NOMO-1 (cell line): ENCODE measurements at regions not wholly inside any gene's neighbourhood (a gene's known extent, or its start where the extent isn't known, plus 50 kb on each side); places are given as distances from the start of the nearest gene placed in this dataset.
"Not testable (repeated sequence)": the region's sequence is repeated elsewhere in the genome, so short reads cannot be mapped to it uniquely, and the experiment has no call there.

Experiments used
- DNase-seq, 2 experiments: peaks; one replicate each; lab custom pipeline; 2025; ENCODE audit not compliant: unreplicated experiment in 2 of 2; lab: John Stamatoyannopoulos, UW

DNA sequence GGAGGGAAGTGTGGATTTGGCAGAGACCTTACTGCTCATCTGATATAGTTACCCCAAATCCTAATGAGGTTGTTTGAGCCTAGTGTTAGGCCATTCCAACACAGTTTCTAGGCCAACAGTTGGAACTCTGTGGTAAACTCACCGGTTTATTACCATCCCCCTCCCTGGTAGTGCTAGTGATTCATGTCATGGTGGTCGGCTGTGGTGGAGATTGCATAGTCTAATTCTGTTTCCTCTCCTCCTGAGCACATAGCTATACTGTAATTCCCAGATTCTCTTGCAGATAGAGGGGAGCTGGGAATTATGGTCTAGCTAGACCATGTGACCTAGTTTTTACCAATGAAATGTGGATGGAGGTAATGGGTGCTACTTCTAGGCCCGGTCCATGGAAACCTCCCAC is 123.7 kb upstream of the KIF26B start:
- DNase-seq, result no peak

DNA sequence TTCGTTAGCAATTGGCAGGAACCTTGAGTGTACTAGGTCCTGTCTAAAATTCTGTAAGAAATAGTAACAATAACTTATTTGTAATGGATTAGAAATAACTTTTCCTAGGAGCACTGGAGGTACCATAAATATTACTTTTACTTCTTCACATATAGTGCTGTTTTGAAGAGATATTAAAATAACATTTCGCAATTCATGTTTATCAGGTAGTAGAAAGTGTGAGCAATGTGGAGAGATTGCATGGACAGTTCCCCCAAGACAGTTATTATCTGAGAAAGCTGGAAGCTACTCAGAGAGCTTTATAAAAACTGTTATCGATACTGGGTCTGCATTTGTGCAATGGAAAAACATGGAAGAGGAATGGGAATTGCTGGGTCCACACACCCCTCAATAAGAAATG is 128.5 kb upstream of the KIF26B start:
- no peak for DNase-seq

DNA sequence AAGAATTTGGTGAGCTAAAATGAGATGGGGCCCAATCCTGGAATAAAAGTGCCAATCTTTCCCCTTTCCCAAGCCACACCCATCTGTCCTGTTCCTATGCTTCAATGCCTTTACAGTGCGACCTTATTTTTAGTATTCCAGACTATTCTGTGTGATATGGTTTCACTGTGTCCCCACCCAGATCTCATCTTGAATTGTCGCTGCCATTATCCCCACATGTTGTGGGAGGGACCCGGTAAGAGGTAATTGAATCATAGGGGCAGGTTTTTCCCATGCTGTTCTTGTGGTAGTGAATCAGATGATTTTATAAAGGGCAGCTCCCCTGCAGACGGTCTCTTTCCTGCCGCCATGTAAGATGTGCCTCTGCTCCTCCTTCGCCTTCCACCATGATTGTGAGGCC is 129.3 kb upstream of the KIF26B start:
- DNase-seq, result no peak

DNA sequence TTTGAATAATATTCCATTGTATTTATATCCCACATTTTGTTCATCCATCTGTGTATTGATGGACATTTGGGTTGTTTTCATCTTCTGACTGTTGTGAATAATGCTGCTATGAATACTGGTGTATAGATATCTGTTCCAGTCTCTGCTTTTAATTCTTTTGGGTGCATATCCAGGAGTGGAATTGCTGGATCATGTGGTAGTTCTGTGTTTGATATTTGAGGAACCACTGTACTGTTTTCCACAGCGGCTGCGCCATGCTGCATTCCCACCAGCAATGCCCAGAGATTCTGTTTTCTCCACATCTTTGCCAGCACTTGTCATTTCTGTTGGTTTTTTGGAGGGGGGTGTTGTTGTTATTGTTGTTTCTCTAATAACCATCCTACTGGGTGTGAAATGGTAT is 131.6 kb upstream of the KIF26B start:
- DNase-seq, result no peak

DNA sequence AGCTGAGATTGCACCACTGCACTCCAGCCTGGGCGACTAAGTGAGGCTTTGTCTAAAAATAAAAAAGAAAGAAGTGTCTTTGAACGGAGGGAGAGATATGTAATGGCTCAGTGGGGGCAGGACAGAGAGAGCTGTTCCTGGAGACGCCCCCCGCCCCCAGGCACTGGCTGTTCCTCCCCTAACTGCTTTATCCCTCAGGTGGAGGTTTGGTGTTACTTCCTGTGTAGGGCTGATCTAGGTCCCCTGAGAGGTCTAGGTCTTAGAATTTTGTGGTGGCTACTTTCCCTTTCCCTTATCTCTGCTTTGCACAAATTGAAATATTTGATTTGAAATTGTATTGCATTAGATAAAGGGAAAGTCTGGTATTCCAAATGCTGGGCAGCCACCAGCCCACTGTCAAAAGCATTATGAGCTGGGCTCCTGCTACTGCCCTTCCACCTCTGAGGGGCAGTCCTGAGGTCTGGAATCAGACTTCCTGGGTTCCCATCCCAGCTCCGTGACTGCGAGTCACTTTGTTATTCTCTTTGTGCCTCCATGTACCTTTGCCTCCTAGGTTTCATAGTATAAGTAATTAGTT is 134.8 kb upstream of the KIF26B start:
- DNase-seq, result no peak

DNA sequence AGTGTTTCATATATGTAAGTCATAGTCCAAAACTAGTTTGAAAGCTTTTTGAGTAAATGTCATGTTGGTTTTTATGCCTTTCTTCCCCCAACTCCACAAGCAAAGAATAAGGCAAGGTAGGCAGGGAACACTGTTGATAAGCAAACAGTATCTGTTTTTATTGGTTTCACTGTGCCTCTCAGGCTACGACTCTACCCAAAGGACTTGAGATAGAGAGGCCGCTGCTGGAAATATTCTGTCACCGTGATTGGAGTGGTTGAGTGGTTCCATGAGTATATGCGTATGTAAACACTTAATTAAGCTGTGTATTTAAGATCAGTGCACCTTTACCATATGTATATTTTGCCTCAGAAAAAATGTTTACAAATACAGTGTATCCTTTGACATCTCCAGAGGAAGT is 138.1 kb upstream of the KIF26B start:
- no peak for DNase-seq

DNA sequence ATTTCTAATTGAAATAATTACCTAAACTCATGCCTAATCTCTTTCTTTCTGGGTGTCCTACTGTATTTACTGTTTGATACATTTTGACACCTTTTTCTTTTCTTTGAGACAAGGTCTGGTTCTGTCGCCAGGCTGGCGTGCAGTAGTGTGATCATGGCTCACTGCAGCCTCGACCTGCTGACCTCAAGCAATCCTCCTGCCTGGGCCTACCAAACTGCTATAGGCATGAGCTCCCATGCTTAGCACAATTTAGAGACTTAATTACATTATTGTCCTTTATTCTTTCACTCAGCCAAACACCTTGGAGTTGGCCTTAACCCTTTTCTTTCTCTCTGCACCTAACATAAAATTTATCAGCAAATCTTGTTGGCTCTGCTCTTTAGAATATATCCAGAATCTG is 139.8 kb upstream of the KIF26B start:
- no peak for DNase-seq

DNA sequence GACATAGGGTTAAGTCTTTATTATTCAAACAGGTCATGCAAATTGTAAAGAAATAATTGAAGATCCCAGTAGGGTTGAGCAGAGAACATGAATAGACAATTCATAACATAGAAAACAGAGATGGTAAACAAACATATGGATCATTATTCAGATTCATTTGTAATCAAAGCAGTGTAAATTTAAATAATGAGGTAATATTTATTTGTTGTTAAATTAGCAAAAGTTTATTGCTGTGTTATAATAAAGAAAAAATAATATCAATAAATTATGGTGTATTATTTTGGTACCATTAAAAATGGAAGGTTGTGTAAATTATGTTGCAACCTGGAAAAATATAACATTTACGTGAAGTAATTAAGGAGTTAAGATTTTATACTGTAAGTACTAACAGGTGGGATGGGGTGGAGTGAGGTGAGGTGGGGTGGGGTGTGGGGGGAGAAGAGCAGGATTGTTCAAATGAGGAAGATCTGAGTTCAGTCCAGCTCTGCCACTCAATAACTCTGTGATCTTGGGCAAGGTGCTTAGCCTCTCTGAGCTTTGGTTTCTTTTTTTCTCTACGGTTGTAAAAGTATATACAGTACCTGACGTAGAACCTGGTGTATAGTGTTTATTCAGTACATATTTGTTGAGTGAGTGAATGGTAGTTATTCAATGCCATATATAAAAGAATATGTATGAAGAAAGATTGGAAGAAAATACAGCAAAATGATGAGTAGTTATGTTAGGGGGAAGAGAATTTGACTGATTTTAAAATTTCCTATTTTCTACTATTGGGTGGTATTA is 140.3 kb upstream of the KIF26B start:
- no peak for DNase-seq

DNA sequence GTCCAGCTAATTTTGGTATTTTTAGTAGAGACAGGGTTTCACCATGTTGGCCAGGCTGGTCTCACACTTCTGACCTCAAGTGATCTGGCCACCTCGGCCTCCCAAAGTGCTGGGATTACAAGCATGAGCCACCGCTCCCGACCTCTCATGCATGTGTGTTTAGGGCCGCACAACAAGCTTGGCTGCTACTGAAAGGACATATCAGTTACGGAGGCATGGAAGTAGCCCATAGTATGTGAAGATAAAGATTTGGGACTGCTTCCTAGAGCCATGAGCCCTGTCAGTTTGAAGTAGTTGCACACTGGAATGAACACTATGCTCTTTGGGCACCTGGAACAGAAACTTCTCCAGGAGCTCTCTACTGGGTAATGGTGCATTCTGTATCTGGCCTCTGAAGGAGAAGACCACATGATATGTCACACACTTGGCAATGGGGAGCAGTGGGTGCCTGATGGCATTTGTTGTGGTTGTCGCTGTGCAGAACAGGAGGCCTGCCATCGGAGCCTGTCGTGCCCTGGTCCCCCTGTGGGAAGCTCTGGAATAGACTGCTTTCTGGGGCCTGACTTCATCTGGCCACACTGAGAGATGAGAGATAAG is 144.7 kb upstream of the KIF26B start:
- no peak for DNase-seq

DNA sequence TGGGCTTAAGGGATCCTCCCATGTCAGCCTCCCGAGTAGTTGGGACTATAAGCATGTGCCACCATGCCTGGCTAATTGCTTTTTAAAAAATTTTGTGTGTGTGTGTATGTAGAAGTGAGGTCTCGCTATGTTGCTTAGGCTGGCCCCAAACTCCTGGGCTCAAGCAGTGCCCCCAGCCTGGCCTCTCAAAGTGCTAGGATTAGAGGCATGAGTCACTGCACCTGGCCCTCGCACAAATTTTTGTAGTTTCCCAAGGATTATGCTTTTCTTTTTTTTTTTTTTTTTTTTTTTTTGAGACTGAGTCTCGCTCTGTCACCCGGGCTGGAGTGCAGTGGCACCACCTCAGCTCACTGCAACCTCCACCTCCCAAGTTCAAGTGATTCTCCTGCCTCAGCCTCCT is 144.4 kb upstream of the HNRNPU start:
- DNase-seq, result no peak

DNA sequence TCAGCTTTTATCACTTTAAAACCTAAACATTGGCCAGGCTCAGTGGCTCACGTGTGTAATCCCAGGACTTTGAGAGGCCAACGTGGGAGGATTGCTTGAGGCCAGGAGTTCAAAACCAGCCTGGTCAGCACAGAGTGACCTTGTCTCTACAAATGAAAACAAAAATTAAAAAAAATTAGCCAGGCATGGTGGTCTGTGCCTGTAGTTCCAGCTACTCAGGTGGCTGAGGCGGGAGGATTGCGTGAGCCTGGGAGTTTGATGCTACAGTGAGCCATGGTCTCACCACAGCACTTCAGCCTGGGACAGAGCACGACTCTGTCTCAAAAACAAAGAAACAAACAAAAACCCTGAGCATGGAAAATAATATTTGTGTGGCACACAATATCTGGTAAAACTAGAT is 143.5 kb upstream of the HNRNPU start:
- no peak for DNase-seq

DNA sequence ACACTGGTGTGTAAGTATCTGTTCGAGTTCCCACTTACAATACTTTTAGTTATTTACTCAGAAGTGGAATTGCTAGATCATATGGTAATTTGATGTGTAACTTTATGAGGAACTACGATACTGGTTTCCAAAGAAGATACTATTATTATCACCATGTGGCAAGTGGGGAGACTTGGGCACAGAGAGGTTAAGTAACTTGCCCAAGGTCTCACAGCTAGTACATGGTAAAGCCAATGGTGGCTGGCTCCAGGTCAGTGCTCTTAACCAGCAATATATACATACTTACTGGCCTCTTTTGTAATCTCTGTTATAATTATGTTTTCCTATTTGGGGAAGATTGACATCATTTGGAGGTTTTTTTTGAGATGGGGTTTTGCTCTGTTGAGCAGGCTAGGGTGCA is 138.9 kb upstream of the HNRNPU start:
- DNase-seq, result no peak

DNA sequence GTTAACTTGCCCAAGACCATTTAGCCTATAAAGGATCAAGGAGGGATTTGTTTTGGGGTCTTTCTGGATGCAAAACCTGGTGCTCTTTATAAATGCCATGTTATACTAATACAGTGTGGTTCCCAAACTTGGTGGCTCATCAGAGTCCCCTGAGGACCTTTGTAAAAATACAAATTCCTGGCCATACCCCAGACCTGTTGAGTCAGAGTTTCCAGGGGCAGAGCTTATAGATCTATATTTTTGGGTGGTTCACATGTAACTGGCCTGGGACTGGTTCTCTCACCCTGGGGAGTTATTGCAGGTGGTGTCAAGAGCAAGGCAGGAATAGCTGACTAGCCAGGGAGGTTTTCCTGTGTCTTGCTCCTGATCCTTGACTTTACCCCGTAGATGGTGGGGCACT is 136.9 kb upstream of the HNRNPU start:
- DNase-seq, result no peak

DNA sequence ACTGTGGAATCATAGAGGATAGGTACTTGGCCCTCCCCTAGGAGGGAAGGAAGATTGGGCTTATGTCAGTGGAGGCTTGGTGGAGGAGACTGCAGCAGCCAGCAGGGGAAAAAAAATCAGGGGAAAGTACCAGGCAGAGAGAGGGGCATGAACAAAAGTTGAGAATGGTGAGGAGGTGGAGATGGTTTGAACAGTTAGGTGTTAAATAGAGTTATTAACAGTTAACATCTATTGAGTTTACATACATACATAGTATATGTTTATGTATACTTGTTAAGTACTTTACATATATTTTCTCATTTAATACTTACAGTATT is 136.5 kb upstream of the HNRNPU start:
- no peak for DNase-seq

DNA sequence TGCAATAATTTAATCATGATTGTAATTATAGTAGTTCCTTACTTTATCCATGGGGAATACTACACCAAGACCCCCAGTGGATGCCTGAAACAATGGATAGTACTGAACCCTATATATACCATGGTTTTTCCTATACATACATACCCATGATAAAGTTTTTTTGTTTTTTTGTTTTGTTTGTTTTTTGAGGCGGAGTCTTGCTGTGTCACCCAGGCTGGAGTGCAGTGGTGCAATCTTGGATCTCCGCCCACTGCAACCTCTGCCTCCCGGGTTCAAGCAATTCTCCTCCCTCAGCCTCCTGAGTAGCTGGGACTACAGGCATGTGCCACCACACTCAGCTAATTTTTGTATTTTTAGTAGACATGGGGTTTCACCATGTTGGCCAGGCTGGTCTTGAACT is 135.3 kb upstream of the HNRNPU start:
- not testable (repeated sequence) for DNase-seq

DNA sequence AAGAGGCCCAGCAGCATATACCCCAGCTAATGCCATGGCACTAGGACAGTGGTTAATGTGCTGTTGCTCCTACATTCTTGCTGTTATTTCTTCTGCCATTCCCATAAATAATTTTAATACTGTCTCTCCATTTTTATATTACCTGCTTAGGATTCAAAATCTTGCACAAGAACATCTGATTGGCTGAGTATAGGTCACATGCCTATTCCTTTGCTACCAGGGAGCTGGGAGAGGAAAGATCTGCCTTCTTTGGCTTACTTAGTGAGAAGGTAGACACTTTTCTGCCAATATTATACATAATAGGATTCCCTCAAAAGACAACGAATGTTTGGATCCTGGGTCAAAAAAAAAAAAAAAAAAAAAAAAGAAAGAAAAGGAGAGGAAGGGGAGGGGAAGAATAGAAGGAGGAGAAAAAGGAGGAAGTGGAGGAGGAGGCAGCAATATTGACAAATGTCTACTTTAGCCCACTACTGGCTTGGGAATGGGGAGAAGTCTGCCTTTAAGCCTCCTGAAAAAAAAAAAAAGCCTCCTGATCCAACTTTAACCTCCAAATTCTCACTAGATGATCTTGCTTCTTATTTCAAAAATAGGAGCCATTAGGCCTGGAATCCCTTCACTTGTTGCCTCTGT is 134.5 kb upstream of the HNRNPU start:
- no peak for DNase-seq

DNA sequence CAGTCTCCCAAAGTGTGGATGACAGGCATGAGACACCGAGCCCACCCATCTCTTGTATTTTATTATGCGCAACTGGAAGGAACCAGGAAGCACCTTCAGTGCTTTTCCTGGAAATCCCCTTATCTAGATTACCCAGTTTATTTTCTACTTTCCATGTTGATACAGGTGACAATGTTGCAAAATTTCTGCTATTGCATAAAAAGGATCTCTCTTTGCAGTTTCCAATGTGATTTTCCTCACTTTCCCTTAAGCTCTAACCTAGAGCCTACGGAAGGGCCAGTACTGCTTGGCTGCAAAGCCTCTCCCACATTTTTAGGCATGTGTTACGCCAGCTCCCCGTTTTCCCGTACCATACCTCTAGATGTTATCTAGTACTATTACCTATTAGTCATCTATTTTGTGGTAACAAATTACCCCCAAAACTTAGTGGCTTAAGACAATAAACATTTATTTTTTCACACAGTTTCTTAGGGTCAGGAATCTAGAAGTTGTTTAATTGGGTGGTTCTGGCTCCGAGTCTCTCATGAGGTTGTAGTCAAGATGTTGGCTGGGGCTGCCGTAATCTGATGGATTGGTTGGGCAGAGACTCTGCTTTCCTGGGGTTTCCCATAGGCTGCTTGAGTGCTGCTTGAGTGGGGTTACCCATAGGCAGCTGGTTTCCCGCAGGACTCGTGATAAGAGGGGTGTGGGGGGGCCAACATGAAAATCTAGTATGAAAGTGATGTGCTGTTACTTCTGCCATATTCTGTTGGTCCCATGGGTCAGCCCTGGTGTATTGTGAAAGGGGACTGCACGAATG is 131.5 kb upstream of the HNRNPU start:
- DNase-seq, result no peak

DNA sequence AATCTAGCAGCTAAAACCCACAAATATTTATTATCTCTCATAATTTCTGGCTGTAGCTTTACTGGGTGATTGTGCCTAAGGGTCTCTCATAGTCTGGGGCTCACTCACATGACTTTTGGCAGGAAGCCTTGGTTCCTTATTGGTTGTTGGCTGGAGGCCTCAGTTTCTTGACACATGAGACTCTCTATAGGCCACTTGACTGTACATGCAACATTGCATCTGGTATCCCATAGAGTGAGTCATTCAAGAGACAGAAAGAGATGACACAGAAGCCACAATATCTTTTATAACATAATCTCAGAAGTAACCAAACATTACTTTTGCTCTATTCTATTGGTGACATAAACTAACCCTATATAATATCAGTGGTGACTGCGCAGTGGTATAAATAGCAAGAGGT is 128.5 kb upstream of the HNRNPU start:
- DNase-seq, result no peak

DNA sequence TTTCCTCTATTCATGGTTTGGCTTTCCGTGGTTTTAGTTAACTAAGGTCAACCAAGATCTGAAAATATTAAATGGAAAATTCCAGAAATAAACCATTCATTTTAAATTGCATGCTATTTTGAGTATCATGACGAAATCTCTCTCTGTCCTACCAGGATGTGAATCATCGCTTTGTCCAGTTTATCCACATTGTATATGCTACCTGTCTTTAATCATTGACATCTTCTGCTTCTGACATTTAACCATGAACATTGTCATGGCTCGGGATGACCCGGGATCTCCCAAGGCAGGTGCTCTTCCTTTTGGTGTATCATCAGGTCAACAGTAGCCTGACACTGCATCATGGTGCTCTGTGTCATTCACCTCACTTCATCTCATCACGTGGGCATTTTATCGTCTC is 125.5 kb upstream of the HNRNPU start:
- DNase-seq, result peak in 1 of 2 experiments; percentile 13

DNA sequence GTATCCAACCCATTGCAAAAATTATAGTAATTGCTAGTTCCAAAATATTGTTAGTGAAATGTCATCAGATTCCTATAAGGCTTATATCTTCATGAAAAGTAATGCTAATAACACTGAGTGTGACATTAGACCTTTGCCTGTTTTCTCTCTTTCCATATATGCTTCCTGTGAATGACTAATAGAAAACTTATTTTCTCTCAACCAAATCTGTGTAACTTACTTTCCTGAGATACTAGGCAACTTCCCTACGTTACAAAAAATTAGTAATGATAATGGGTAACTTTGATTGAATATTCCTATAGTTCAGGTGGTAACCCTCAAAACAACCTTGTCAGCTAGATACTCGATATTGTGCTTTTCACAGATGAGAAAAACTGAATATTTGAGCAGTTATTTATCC is 124.2 kb upstream of the HNRNPU start:
- DNase-seq, result no peak

DNA sequence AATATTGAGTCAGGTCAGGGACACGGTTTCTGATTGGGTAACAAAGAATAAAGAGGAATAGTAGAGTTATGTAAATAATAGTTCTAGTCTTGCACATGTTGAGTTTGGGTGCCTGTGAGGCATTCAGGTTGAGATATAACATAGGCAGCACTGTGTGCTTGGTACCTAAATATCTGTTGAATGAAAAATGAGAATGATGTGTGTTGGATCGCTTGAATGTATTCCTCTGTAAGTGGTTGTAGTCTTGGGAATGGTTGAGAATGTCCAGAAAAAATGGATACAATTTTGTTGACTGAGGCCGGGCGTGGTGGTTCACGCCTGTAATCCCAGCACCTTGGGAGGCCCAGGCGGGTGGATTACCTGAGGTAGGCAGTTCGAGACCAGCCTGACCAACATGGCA is 116.3 kb upstream of the HNRNPU start:
- peak in 1 of 2 experiments; percentile 30 for DNase-seq
